Kidney epithelial cell (primary cell): ENCODE measurements at regions not wholly inside any gene's neighbourhood (a gene's known extent, or its start where the extent isn't known, plus 50 kb on each side); places are given as distances from the start of the nearest gene placed in this dataset.

Experiments
- DNase-seq: peaks from one replicate; pipeline ENCODE4 v3.0.0-alpha.2; 2010; ENCODE audit warnings: low read depth
- H3K27me3 ChIP-seq: 2 replicates; pipeline ENCODE4 v1.6.0; 2011; ENCODE audit warnings: low read length; ENCODE audit not compliant: control insufficient read depth, insufficient read depth
- H3K36me3 ChIP-seq: 2 replicates; pipeline ENCODE4 v1.5.1; 2011; ENCODE audit warnings: low read length; ENCODE audit not compliant: control insufficient read depth, insufficient read depth
- H3K4me3 ChIP-seq: 2 replicates; pipeline ENCODE4 v1.5.1; 2011; ENCODE audit warnings: low read depth, mild to moderate bottlenecking, control low read depth, low read length
- CTCF ChIP-seq: IDR thresholded peaks from 2 replicates; pipeline ENCODE4 v1.5.1; 2011; ENCODE audit warnings: mild to moderate bottlenecking, moderate library complexity, low read length, control low read depth, inconsistent platforms; ENCODE audit not compliant: insufficient read depth, poor library complexity, severe bottlenecking

GRCh38 chr7:52410032-52410431, 625.4 kb upstream of the POM121L12 start:
- no peak for DNase-seq
- no peaks in the 10 kb centered on the region for H3K27me3 ChIP-seq
- no peak for TF ChIP-seq CTCF
- no peak overlapping the region for H3K4me3 ChIP-seq
- H3K36me3 ChIP-seq = no peaks in the 10 kb centered on the region

- TF ChIP-seq CTCF = no peak
- no peak for DNase-seq
- no peaks in the 10 kb centered on the region for H3K27me3 ChIP-seq
- H3K4me3 ChIP-seq = no peak overlapping the region
- no peaks in the 10 kb centered on the region for H3K36me3 ChIP-seq
Measured at GRCh38 chr7:52406808-52407207, 628.6 kb upstream of the POM121L12 start.

GRCh38 chr7:52382731-52383130, 652.7 kb upstream of the POM121L12 start:
- no peaks in the 10 kb centered on the region for H3K36me3 ChIP-seq
- no peak for TF ChIP-seq CTCF
- no peak overlapping the region for H3K4me3 ChIP-seq
- no peak for DNase-seq
- no peaks in the 10 kb centered on the region for H3K27me3 ChIP-seq

- Histone ChIP-seq H3K27me3 (no peaks in the 10 kb centered on the region), H3K36me3 (no peaks in the 10 kb centered on the region), H3K4me3 (no peak overlapping the region)
- TF ChIP-seq CTCF = no peak
- DNase-seq = no peak
Measured at GRCh38 chr7:52369922-52370321, 665.5 kb upstream of the POM121L12 start.

GRCh38 chr7:52365349-52365748, 670.1 kb upstream of the POM121L12 start:
- no peak for DNase-seq
- TF ChIP-seq CTCF = no peak
- no peak overlapping the region for H3K4me3 ChIP-seq
- no peaks in the 10 kb centered on the region for H3K36me3 ChIP-seq
- no peaks in the 10 kb centered on the region for H3K27me3 ChIP-seq

- Histone ChIP-seq H3K4me3 (no peak overlapping the region), H3K36me3 (no peaks in the 10 kb centered on the region), H3K27me3 (no peaks in the 10 kb centered on the region)
- TF ChIP-seq CTCF = no peak
- no peak for DNase-seq
Measured at GRCh38 chr7:52362521-52362920, 672.9 kb upstream of the POM121L12 start.
